HG03060 (cell line): ENCODE measurements at regions not wholly inside any gene's neighbourhood (a gene's known extent, or its start where the extent isn't known, plus 50 kb on each side); places are given as distances from the start of the nearest gene placed in this dataset.
"Not testable (repeated sequence)": the region's sequence is repeated elsewhere in the genome, so short reads cannot be mapped to it uniquely, and the experiment has no call there.

Source experiments
- ATAC-seq: cut with Tn5 transposase; IDR thresholded peaks from one replicate; pipeline ENCODE4 v1.9.1; 2021; ENCODE audit warnings: low read depth, moderate number of reproducible peaks; ENCODE audit not compliant: unreplicated experiment

DNA sequence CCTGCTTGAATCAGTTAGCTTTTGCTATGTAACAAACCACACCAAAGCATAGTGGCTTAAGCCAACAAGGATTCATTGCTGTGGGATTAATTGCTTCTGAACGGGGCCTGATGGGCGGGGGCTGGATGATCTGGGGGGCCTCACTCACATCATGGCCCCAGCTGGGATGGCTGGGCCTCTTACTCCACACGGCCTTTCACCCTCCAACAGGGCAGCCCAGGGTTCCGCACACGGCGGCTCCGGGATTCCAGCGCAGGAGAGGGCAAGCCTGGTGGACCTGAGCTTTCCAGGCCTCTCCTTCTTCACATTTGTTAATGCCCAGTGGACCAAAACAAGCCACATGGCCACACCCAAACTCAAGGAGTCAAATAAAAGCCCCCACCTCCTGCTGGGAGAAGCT lies 86.3 kb upstream of the PHLPP1 start:
- no peak for ATAC-seq

DNA sequence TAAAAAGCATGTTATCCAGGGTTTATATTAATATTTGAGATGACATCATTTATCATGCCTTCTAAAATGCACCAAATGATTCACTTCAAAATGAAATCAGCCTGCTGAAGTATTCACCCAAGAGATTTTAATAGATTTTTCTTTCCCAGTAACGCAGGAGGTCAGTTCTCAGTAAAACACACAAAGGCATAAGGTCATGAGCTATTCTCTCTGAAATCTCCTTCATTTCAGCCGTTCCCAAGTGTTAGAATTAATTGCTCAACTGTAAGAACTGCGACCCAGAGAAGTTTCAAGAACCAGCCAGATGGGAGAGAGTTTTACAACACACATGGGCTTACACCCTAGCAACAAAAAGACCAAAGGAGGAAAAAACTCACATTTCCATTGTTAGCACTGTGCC lies 84.2 kb upstream of the PHLPP1 start:
- no peak for ATAC-seq

DNA sequence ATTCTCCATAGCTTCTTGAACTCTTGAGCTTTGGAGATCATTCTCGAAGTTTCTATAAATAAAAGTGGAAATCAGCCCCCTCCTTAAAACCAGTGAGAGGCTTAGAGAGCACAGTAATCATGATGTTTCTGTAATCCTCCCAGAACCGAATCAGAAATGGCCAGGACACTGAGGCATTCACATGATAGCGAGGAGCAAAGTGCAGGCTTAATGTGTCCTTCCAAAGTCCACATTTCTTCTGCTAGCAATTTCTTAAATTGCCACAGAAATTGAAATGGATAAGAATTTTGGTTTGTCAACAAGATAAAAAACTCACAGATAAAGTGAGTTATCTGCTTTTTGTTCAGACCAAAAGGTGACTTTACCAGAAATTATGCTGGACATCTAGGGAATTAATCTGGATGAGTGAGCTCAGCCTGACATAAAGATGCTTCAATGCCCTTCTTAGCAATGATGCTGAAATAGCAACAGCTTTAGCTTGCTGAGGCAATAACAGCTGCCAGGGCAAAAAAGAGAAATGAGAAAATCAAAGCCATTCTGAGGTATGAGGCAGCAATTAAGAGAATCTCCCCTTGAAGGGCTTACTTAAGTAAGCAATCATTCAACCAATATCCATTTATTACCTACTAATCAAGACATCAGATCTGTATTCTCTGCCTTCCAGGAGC lies 82.4 kb upstream of the PHLPP1 start:
- no peak for ATAC-seq

DNA sequence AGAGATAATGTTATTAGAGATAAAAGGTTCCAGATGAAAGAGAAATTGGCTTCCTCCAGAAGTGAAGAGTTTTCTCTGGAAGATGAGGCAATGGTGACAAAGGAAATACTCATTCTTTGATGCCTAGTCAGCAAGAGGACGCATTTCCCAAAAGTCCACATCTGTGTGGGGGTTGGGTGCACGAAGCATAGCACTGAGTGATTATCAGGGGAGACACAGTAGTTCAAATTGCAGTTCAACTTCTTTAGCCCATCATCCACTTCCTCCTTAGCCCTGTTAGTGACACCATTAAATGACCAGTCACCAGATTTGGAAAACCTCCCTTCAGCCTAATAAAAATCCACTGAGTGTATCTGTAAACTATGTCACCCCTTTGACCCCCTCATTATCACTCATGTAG lies 80.9 kb upstream of the PHLPP1 start:
- ATAC-seq = no peak

DNA sequence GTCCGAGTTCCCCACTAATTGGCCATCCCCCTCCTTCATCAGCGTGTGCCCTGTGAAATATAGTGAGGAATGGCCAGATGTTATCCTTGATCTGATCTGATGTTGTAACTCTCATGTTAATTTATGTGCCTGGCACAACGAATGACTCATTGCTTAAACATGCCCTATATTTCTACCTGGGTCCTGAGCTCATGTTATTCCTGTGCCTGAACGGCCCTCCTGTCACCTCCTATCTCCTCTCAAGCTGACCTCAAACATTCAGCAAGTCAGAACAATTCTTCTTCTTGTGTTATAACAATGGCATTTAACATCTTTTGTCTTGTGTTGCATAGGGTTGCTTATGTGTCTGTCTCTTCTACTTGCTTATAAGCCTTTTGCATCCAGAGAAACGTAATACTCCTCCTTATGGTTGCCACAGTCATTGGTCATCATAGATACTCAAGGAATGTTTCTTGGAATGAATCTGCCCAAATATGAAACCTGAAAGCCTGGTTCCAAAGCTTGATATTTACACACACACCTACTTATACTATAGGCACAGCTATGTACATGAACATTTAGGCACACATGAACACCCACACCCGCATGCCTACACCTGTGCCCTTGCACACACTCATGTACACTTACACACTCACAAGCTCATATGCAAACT lies 80.2 kb upstream of the PHLPP1 start:
- no peak for ATAC-seq

DNA sequence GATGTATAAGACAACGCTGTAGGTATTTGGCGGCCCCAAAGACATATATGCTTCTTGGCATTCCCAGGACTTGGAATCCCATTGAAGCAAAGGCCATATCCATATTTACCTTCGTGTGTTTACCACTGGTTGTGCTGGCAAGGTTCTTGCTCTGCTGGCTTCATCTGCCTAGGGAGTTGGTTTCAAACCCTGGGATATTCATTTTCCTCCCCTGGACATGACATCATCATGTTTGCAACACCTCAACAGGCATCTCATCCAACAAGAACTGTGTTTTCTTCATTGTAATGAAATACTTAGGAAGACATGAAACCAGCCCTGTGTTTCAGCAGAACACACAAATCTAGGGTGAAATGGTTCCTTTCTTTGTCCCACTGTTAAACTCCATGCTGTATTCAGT lies 77.9 kb upstream of the PHLPP1 start:
- ATAC-seq = no peak

DNA sequence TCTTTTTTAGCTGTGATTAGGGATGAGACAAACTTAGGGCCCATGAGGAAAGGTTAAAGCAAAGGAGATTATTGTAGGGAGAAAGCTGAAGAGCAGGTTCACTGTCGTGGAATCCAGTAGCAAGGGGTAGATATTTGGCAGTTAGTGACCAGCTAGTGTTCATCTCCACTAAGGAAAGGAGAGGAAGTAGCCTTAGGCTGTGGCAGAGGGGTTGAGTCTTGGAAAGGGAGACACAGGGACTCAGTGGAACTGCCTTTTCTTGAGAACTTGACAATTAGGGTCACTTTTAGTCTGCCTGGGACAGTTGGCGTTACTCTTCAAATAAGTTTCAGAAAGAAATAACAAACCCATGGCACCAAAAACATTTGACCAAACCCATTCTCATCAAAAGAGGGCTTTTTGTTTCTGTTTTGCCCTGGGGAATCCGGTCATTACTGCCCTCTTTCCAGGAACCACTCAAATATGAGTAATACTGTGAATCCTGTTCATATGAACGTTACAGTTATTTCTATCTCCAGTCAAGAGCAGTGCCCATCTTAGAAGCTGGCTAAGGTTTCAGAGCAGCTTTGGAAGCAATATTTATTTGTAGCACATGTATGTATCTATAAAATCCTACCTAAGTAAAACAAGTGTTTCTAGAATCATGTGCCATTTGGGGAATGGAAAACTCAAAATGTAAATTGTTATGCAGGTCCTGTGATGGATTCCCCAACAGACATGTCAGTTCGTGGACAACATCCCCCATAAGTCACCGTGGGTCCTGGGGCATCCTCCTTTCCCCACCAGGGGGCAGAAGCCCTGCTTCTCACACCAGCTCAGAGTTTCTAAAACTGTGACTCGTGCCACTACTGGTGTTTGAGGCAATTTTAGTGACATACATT lies 77.3 kb upstream of the PHLPP1 start:
- no peak for ATAC-seq

DNA sequence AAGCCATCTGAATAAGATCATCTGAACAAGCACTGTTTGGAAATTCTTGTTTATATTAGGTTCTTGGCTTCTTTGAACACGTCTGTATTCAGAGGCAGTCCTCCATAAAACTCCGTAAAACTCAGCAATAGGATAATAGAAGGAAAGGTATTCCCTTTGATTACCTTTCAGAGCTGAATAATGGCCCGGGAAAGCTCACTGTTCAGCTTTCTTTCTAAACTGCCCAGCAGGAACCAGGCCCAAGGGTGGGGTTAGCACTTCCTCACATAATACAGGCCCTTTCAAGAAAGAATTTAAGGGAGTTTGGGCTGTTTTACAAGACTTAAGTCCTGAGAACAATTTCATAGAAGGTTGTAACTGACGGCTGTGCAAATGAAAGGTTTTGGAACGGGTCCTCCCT lies 72.2 kb upstream of the PHLPP1 start:
- no peak for ATAC-seq

DNA sequence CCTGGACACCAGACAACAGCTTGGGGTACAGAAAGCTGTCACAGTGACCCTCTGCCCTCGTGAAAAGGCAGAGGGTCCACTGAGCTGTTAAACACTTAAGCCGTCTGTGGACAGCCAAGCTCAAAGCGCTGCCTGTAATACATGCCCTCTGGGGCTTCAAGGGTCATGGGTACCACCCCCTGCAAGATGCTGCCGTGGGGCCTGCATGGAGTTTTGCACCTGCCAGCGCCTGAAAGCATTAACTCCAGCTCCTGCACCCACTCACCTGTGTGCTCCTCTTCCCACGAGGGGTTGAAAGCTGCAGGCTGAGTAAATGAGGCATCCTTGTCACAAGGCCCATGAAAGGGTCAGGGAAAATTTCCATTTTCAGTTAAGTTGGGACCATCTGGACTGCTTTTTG lies 70.6 kb upstream of the PHLPP1 start:
- no peak for ATAC-seq

DNA sequence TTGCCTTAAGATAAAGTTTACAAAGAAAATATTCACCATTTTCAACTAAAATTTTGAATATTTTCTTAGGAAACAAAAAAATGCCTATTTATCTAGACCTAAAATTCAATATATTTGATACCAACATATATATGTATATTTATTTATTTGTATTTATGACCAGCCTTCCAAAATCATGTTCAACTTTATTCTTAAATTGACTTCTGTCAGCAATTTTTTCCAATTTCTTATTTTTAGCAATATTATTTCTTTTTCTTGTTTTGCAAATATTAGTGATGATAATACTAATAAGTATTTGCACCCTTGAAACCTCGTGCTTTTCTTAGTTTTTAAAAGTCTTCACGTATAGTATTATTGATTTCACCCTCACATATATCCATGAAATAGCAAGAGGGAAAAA lies 68.2 kb upstream of the PHLPP1 start:
- ATAC-seq = no peak

DNA sequence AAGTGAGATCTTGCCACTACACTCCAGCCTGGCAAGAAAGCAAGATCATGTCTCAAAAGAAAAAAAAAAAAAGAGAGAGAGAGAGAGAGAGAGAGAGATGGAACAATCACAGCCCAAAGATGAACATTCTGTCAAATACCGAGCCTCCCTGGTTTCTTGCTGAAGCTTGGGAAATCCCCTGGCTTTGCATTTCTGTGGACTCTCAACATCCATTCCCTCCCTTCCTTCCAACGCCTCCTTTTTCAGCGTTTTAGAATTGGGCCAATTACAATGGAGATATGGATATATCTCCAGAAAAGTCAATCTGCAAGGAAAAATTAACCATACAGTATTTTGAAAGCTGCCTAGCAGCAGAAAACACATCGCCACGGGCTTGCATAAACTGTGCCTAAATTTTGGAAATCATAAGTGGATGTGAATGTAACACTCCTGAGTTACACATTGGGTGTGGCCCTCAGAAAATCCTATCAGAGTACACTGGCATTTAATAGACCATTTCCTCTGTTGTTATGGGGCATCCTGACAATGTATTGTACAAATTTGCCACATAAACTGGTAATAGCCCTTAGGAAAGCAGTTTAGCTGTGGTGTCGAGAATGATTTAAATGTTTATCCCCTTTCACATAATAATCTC lies 67.2 kb upstream of the PHLPP1 start:
- no peak for ATAC-seq

DNA sequence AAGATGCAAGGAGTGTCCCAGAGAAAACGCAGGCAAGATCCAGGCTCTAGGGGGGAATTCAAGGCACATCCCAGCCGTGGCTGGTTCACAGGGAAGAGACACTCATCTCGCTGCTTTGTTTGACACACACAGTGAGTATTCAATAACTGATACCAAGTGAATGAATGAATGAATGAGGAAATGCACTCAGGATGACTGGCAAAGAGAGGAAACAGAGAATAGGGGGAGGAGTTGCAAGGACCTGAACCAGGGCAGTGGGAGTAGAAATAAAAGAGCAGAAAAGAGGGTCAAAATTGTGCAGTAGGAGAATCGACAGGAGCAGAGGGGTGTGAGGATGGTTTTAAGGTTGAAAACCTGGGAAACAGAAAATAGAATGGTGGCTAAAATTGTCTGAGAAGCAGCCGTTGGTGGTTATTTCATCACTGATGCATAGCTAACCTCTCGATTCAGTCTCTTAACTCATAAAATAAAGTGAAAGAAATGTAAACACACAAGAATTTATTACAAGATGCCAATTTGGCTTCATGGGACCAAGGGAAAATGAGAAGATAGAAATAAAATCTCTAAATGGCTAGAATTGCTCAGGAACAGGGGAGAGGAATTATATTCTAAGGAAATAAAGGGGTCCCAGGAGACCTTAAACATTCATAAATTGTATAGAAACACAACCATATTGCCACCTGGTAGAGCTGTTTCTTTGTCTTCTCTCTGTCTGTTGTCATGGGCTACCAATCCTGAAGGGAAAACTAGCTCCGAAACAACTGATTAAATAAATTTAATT lies 63.9 kb upstream of the PHLPP1 start:
- ATAC-seq = no peak

DNA sequence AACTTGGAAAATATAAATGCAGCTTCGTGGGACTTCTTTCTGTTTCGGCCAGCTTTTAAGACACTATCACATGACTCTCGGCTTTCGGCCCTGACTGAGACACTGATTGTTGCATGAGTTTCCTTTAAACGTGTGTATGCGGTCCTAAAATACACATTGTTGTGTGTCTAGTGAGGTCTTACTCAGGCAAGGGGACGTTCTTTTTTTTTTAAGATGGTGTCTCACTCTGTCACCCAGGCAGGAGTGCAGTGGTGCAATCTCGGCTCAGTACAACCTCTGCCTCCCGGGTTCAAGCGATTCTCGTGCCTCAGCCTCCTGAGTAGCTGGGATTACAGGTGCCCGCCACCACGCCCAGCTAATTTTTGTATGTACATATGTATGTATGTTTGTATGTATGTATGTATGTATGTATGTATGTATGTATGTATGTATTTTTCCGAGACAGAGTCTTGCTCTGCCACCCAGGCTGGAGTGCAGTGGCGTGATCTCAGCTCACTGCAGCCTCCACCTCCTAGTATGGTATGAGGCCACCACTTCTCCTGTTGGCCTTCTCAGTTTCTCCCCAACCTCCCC lies 63.2 kb upstream of the PHLPP1 start:
- not testable (repeated sequence) for ATAC-seq

DNA sequence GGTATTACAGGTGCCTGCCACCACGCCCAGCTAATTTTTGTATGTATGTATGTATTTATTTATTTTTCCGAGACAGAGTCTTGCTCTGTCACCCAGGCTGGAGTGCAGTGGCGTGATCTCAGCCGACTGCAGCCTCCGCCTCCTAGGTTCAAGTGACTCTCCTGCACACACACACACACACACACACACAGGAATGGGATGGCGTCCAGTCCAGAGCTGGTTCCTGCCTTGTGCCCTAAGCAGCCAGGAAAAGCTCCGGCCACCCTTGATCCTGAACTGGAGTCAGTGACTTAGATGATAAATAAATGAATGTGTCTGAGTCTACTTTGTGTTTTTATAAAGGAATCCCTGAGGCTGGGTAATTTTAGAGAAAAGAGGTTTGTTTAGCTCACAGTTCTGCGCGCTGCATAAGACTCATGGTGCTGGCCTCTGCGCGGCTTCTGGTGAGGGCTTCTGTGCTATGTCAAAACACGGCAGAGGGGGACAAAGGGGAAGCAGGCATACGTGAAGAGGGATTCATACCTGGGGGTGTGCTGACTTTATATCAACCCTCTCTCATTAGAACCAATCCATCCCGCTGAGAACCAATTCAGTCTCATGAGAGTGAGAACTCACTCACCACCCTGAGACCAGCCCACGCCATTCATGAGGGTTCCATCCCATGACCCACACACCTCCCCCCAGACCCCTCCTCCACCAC lies 59.7 kb upstream of the PHLPP1 start:
- ATAC-seq = no peak

DNA sequence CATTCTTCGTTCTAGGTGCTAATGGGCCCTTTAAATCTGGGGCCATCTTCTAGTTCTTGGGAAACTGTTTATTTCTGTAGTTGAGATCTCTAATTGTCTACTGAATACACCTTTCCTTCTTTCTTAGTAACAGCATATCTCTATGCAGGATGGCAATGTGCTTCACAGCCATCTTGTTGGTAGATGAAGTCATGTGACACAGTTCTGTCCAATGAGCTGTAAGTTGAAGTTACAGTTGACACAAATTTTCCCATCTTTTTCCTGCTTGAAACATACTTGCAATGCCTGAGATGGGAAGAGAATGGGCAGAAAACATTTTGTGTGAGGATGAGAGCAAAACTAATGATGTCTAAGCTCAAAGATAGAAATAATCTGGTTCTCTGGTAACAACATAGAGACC lies 57.3 kb upstream of the PHLPP1 start:
- ATAC-seq = no peak

DNA sequence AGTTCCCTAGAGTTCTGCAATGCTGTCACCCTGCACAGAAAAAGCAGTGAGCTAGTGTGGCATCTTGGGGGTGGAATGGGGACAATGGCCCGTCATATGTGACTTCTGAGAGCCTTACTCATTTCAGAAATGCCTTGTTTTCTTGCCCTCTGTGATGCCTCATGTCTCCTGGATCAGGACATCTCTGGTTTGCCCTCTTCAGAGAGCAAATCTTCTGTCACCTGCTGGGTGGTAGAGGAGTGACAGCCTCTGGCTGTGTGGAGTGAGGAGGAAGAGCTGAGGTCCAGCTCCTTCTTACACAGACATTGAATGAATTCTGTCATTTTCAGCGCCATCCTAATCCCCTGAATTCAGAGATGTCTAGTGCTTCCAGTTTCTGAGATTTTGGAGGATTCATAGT lies 55.6 kb upstream of the PHLPP1 start:
- ATAC-seq = no peak

DNA sequence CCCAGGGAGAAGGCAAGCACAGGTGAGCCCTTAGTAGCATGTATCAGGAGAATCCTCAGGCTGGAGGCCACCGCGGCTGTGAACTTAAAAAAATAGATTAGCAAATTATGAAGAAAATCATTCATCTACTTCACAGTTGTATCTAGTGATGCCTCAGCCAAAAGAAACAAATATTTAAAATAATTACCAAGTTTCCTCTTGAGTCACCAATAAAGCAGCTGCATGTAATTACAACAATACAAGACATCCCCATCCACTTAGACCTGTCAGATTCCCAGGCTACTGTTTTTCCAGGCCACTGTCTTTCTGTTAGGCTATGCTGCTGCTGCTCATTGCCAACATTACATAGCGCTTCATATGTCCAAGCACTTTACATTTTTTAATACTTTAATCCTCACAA lies 54.6 kb upstream of the PHLPP1 start:
- ATAC-seq = no peak

DNA sequence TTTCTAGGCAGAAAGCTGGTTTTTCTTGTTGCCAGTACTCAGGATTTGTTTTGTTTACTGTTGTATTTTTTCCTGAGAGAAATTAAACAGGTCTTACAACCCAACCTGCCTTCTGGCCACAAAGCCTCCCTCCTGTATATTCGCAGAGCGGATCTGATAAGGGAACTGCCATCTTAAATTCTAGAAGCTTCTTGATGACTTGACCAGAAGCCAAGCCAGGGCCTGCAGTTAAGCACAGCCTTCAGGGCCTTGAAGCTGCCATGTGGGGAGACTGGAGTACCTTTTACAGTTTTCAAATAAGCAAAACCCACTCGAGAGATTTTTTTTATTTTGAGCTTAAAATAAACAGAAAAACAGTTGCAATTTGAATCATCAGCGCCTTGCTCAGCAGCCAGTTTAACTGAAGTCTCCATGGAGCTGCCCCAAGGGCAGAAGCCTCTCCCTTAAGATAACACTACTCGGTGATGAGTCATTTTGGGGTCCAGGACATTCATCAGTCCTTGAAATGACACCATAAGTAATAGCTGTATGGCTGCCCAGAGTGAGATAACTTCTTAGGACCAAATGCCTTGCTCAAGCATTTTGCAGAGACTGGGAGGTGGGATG lies 51.5 kb upstream of the PHLPP1 start:
- peak; percentile 69 for ATAC-seq

DNA sequence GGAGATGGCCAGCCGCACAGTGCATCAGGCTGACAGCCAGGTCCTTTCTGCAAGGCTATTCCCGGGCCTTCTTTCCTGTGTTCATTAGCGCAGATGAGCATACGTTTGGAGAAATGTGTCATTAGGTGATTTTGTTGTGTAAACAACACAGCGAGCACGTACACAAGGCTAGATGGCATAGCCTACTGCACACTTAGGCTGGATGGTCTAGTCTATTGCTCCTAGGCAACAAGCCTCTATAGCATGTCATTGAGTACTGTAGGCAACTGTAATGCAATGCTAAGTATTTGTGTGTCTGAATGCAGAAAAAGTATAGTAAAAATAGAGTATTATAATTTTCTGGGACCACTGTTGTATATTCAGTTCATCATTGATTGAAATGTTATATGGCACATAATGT lies 50.9 kb upstream of the PHLPP1 start:
- ATAC-seq = no peak
